ENCODE measurements at regions not wholly inside any gene's neighbourhood (a gene's known extent, or its start where the extent isn't known, plus 50 kb on each side); places are given as distances from the start of the nearest gene placed in this dataset.

GRCh38 chr2:16215902-16216557, 275.7 kb downstream of the MYCN start:
- Histone ChIP-seq H3K4me1 (ENCODE audit: control insufficient read depth, insufficient read depth, low read length) (peaks cover 12% of the 10 kb centered on the region), H3K36me3 (ENCODE audit: control insufficient read depth, insufficient read depth, low read length) (no peaks in the 10 kb centered on the region), H3K4me3 (ENCODE audit: low read depth, low read length) (no peak overlapping the region), H3K9ac (ENCODE audit: low read length) (no peak overlapping the region), H3K27me3 (ENCODE audit: control insufficient read depth, insufficient read depth, low read length) (no peaks in the 10 kb centered on the region), H3K9me3 (ENCODE audit: control insufficient read depth, insufficient read depth, low read depth, low read length) (peaks cover 3% of the 10 kb centered on the region; the same call in 1 of the 2 replicates), H3K27ac (ENCODE audit: low read depth, low read length) (no peak overlapping the region)

GRCh38 chr2:16214861-16215260, 274.5 kb downstream of the MYCN start:
- no peak overlapping the region for H3K27ac ChIP-seq (ENCODE audit: low read depth, low read length)
- H3K4me3 ChIP-seq (ENCODE audit: low read depth, low read length): no peak overlapping the region
- H3K27me3 ChIP-seq (ENCODE audit: control insufficient read depth, insufficient read depth, low read length): no peaks in the 10 kb centered on the region
- H3K36me3 ChIP-seq (ENCODE audit: control insufficient read depth, insufficient read depth, low read length): no peaks in the 10 kb centered on the region
- no peak overlapping the region for H3K9ac ChIP-seq (ENCODE audit: low read length)
- H3K9me3 ChIP-seq (ENCODE audit: control insufficient read depth, insufficient read depth, low read depth, low read length): peaks cover 3% of the 10 kb centered on the region; the same call in 1 of the 2 replicates
- H3K4me1 ChIP-seq (ENCODE audit: control insufficient read depth, insufficient read depth, low read length): peaks cover 12% of the 10 kb centered on the region

- Histone ChIP-seq H3K9ac (ENCODE audit: low read length) (no peak overlapping the region), H3K27ac (ENCODE audit: low read depth, low read length) (no peak overlapping the region), H3K27me3 (ENCODE audit: control insufficient read depth, insufficient read depth, low read length) (no peaks in the 10 kb centered on the region), H3K9me3 (ENCODE audit: control insufficient read depth, insufficient read depth, low read depth, low read length) (peaks cover 3% of the 10 kb centered on the region; the same call in 1 of the 2 replicates), H3K4me3 (ENCODE audit: low read depth, low read length) (no peak overlapping the region), H3K36me3 (ENCODE audit: control insufficient read depth, insufficient read depth, low read length) (no peaks in the 10 kb centered on the region), H3K4me1 (ENCODE audit: control insufficient read depth, insufficient read depth, low read length) (peaks cover 9% of the 10 kb centered on the region)
These were observed 274.0 kb downstream of the MYCN start for GRCh38 chr2:16214391-16214790.

GRCh38 chr2:16212321-16212720, 272.0 kb downstream of the MYCN start:
- Histone ChIP-seq H3K36me3 (ENCODE audit: control insufficient read depth, insufficient read depth, low read length) (no peaks in the 10 kb centered on the region), H3K27ac (ENCODE audit: low read depth, low read length) (no peak overlapping the region), H3K9ac (ENCODE audit: low read length) (no peak overlapping the region), H3K27me3 (ENCODE audit: control insufficient read depth, insufficient read depth, low read length) (no peaks in the 10 kb centered on the region), H3K4me1 (ENCODE audit: control insufficient read depth, insufficient read depth, low read length) (no peaks in the 10 kb centered on the region), H3K4me3 (ENCODE audit: low read depth, low read length) (no peak overlapping the region), H3K9me3 (ENCODE audit: control insufficient read depth, insufficient read depth, low read depth, low read length) (peaks cover 3% of the 10 kb centered on the region; the same call in 1 of the 2 replicates)

- Histone ChIP-seq H3K4me3 (ENCODE audit: low read depth, low read length) (no peak overlapping the region), H3K27me3 (ENCODE audit: control insufficient read depth, insufficient read depth, low read length) (no peaks in the 10 kb centered on the region), H3K4me1 (ENCODE audit: control insufficient read depth, insufficient read depth, low read length) (no peaks in the 10 kb centered on the region), H3K9ac (ENCODE audit: low read length) (no peak overlapping the region), H3K27ac (ENCODE audit: low read depth, low read length) (no peak overlapping the region), H3K36me3 (ENCODE audit: control insufficient read depth, insufficient read depth, low read length) (no peaks in the 10 kb centered on the region), H3K9me3 (ENCODE audit: control insufficient read depth, insufficient read depth, low read depth, low read length) (peaks cover 3% of the 10 kb centered on the region; the same call in 1 of the 2 replicates)
These were observed 271.0 kb downstream of the MYCN start for GRCh38 chr2:16211341-16211740.

- no peak overlapping the region for H3K9ac ChIP-seq (ENCODE audit: low read length)
- peaks cover 3% of the 10 kb centered on the region; the same call in 1 of the 2 replicates for H3K9me3 ChIP-seq (ENCODE audit: control insufficient read depth, insufficient read depth, low read depth, low read length)
- no peaks in the 10 kb centered on the region for H3K27me3 ChIP-seq (ENCODE audit: control insufficient read depth, insufficient read depth, low read length)
- no peak overlapping the region for H3K4me3 ChIP-seq (ENCODE audit: low read depth, low read length)
- H3K27ac ChIP-seq (ENCODE audit: low read depth, low read length): no peak overlapping the region
- H3K36me3 ChIP-seq (ENCODE audit: control insufficient read depth, insufficient read depth, low read length): no peaks in the 10 kb centered on the region
- no peaks in the 10 kb centered on the region for H3K4me1 ChIP-seq (ENCODE audit: control insufficient read depth, insufficient read depth, low read length)
These were observed 270.5 kb downstream of the MYCN start for GRCh38 chr2:16210841-16211240.

- no peaks in the 10 kb centered on the region for H3K27me3 ChIP-seq (ENCODE audit: control insufficient read depth, insufficient read depth, low read length)
- H3K27ac ChIP-seq (ENCODE audit: low read depth, low read length): no peak overlapping the region
- H3K9ac ChIP-seq (ENCODE audit: low read length): no peak overlapping the region
- H3K4me3 ChIP-seq (ENCODE audit: low read depth, low read length): no peak overlapping the region
- no peaks in the 10 kb centered on the region for H3K36me3 ChIP-seq (ENCODE audit: control insufficient read depth, insufficient read depth, low read length)
- H3K4me1 ChIP-seq (ENCODE audit: control insufficient read depth, insufficient read depth, low read length): no peaks in the 10 kb centered on the region
- peaks cover 3% of the 10 kb centered on the region; the same call in 1 of the 2 replicates for H3K9me3 ChIP-seq (ENCODE audit: control insufficient read depth, insufficient read depth, low read depth, low read length)
These were observed 269.4 kb downstream of the MYCN start for GRCh38 chr2:16209799-16210198.

GRCh38 chr2:16208921-16209320, 268.6 kb downstream of the MYCN start:
- no peak overlapping the region for H3K27ac ChIP-seq (ENCODE audit: low read depth, low read length)
- H3K27me3 ChIP-seq (ENCODE audit: control insufficient read depth, insufficient read depth, low read length): no peaks in the 10 kb centered on the region
- H3K4me1 ChIP-seq (ENCODE audit: control insufficient read depth, insufficient read depth, low read length): no peaks in the 10 kb centered on the region
- H3K9me3 ChIP-seq (ENCODE audit: control insufficient read depth, insufficient read depth, low read depth, low read length): peaks cover 3% of the 10 kb centered on the region; the same call in 1 of the 2 replicates
- H3K4me3 ChIP-seq (ENCODE audit: low read depth, low read length): no peak overlapping the region
- H3K36me3 ChIP-seq (ENCODE audit: control insufficient read depth, insufficient read depth, low read length): no peaks in the 10 kb centered on the region
- H3K9ac ChIP-seq (ENCODE audit: low read length): no peak overlapping the region

- 0 out of 2 replicates have a peak, but pooled peaks cover 2% of the 10 kb centered on the region for H3K4me1 ChIP-seq (ENCODE audit: control insufficient read depth, insufficient read depth, low read length)
- H3K4me3 ChIP-seq (ENCODE audit: low read depth, low read length): no peak overlapping the region
- peaks cover 3% of the 10 kb centered on the region; the same call in 1 of the 2 replicates for H3K9me3 ChIP-seq (ENCODE audit: control insufficient read depth, insufficient read depth, low read depth, low read length)
- H3K27me3 ChIP-seq (ENCODE audit: control insufficient read depth, insufficient read depth, low read length): no peaks in the 10 kb centered on the region
- no peak overlapping the region for H3K9ac ChIP-seq (ENCODE audit: low read length)
- no peaks in the 10 kb centered on the region for H3K36me3 ChIP-seq (ENCODE audit: control insufficient read depth, insufficient read depth, low read length)
- H3K27ac ChIP-seq (ENCODE audit: low read depth, low read length): no peak overlapping the region
These were observed 268.0 kb downstream of the MYCN start for GRCh38 chr2:16208241-16208797.

GRCh38 chr2:16207611-16208010, 267.3 kb downstream of the MYCN start:
- Histone ChIP-seq H3K9ac (ENCODE audit: low read length) (no peak overlapping the region), H3K9me3 (ENCODE audit: control insufficient read depth, insufficient read depth, low read depth, low read length) (peaks cover 3% of the 10 kb centered on the region; the same call in 1 of the 2 replicates), H3K4me3 (ENCODE audit: low read depth, low read length) (no peak overlapping the region), H3K27me3 (ENCODE audit: control insufficient read depth, insufficient read depth, low read length) (no peaks in the 10 kb centered on the region), H3K4me1 (ENCODE audit: control insufficient read depth, insufficient read depth, low read length) (0 out of 2 replicates have a peak, but pooled peaks cover 4% of the 10 kb centered on the region), H3K27ac (ENCODE audit: low read depth, low read length) (no peak overlapping the region), H3K36me3 (ENCODE audit: control insufficient read depth, insufficient read depth, low read length) (no peaks in the 10 kb centered on the region)

GRCh38 chr2:16207151-16207550, 266.8 kb downstream of the MYCN start:
- H3K27ac ChIP-seq (ENCODE audit: low read depth, low read length): no peak overlapping the region
- no peaks in the 10 kb centered on the region for H3K27me3 ChIP-seq (ENCODE audit: control insufficient read depth, insufficient read depth, low read length)
- H3K36me3 ChIP-seq (ENCODE audit: control insufficient read depth, insufficient read depth, low read length): no peaks in the 10 kb centered on the region
- peaks cover 3% of the 10 kb centered on the region; the same call in 1 of the 2 replicates for H3K9me3 ChIP-seq (ENCODE audit: control insufficient read depth, insufficient read depth, low read depth, low read length)
- H3K4me3 ChIP-seq (ENCODE audit: low read depth, low read length): no peak overlapping the region
- 0 out of 2 replicates have a peak, but pooled peaks cover 4% of the 10 kb centered on the region for H3K4me1 ChIP-seq (ENCODE audit: control insufficient read depth, insufficient read depth, low read length)
- no peak overlapping the region for H3K9ac ChIP-seq (ENCODE audit: low read length)
